ACC112 (cell line): ENCODE measurements at regions not wholly inside any gene's neighbourhood (a gene's known extent, or its start where the extent isn't known, plus 50 kb on each side); places are given as distances from the start of the nearest gene placed in this dataset.
A peak's percentile ranks its signal among the peaks of the same experiment; 100 is the strongest.

Experiments used
- H2AFZ ChIP-seq: fragments of 200-600 bp; sonication (generic); one replicate; pipeline ENCODE4 v1.6.0; 2017; ENCODE audit warnings: antibody characterized with exemption, low read length; ENCODE audit not compliant: unreplicated experiment
- H3K27ac ChIP-seq: fragments of 200-600 bp; sonication (generic); 2 replicates; pipeline ENCODE4 v1.5.1; 2014; ENCODE audit warnings: low read depth, mild to moderate bottlenecking, antibody characterized with exemption, low read length, moderate library complexity
- H3K27me3 ChIP-seq: fragments of 200-600 bp; sonication (generic); 2 replicates; pipeline ENCODE4 v1.6.1; 2014; ENCODE audit warnings: mild to moderate bottlenecking, antibody characterized with exemption, low read length, moderate library complexity, mixed read lengths; ENCODE audit not compliant: insufficient read depth
- H3K36me3 ChIP-seq: fragments of 200-600 bp; sonication (generic); 2 replicates; pipeline ENCODE4 v1.6.1; 2016; ENCODE audit warnings: mild to moderate bottlenecking, antibody characterized with exemption, low read length, moderate library complexity, mixed read lengths; ENCODE audit not compliant: insufficient read depth
- H3K4me1 ChIP-seq: fragments of 200-600 bp; sonication (generic); one replicate; pipeline ENCODE4 v1.6.1; 2016; ENCODE audit warnings: low read length, mixed read lengths; ENCODE audit not compliant: insufficient read depth, unreplicated experiment, control insufficient read depth
- H3K4me3 ChIP-seq: fragments of 200-600 bp; sonication (generic); 2 replicates; pipeline ENCODE4 v1.5.1; 2014; ENCODE audit warnings: mild to moderate bottlenecking, low read depth, low read length
- H3K79me2 ChIP-seq: fragments of 200-600 bp; sonication (generic); one replicate; pipeline ENCODE4 v1.6.0; 2016; ENCODE audit warnings: low read length; ENCODE audit not compliant: control insufficient read depth, unreplicated experiment, insufficient read depth

GRCh38 chr4:31539284-31540069 is 819.3 kb downstream of the PCDH7 start:
- no peak overlapping the region for H3K27ac ChIP-seq
- no peak overlapping the region for H3K4me3 ChIP-seq
- no peak overlapping the region for H2AFZ ChIP-seq
- H3K79me2 ChIP-seq: no peaks in the 10 kb centered on the region
- H3K4me1 ChIP-seq: peaks cover 5% of the 10 kb centered on the region
- H3K27me3 ChIP-seq: no peaks in the 10 kb centered on the region
- H3K36me3 ChIP-seq: no peaks in the 10 kb centered on the region

- no peak overlapping the region for H2AFZ ChIP-seq
- H3K27me3 ChIP-seq: no peaks in the 10 kb centered on the region
- H3K36me3 ChIP-seq: no peaks in the 10 kb centered on the region
Measured at GRCh38 chr4:31545330-31545729, 825.2 kb downstream of the PCDH7 start.

GRCh38 chr4:31545755-31546154 is 825.6 kb downstream of the PCDH7 start:
- no peak overlapping the region for H3K27ac ChIP-seq
- H2AFZ ChIP-seq: no peak overlapping the region
- H3K27me3 ChIP-seq: no peaks in the 10 kb centered on the region
- no peaks in the 10 kb centered on the region for H3K36me3 ChIP-seq
- no peaks in the 10 kb centered on the region for H3K4me1 ChIP-seq
- H3K79me2 ChIP-seq: no peaks in the 10 kb centered on the region
- no peak overlapping the region for H3K4me3 ChIP-seq

More at GRCh38 chr4:31545330-31545729, 825.2 kb downstream of the PCDH7 start:
- no peaks in the 10 kb centered on the region for H3K4me1 ChIP-seq
- H3K4me3 ChIP-seq: no peak overlapping the region
- H3K79me2 ChIP-seq: no peaks in the 10 kb centered on the region
- no peak overlapping the region for H3K27ac ChIP-seq

GRCh38 chr4:31548021-31548420 is 827.9 kb downstream of the PCDH7 start:
- H3K79me2 ChIP-seq: no peaks in the 10 kb centered on the region
- no peaks in the 10 kb centered on the region for H3K4me1 ChIP-seq
- no peak overlapping the region for H3K27ac ChIP-seq
- H2AFZ ChIP-seq: no peak overlapping the region
- no peaks in the 10 kb centered on the region for H3K27me3 ChIP-seq
- H3K4me3 ChIP-seq: no peak overlapping the region
- H3K36me3 ChIP-seq: no peaks in the 10 kb centered on the region

GRCh38 chr4:31548823-31549222 is 828.7 kb downstream of the PCDH7 start:
- H3K4me1 ChIP-seq: no peaks in the 10 kb centered on the region
- no peak overlapping the region for H3K27ac ChIP-seq
- H3K27me3 ChIP-seq: no peaks in the 10 kb centered on the region
- no peak overlapping the region for H3K4me3 ChIP-seq
- peak overlapping the region; percentile 28 for H2AFZ ChIP-seq
- no peaks in the 10 kb centered on the region for H3K79me2 ChIP-seq
- no peaks in the 10 kb centered on the region for H3K36me3 ChIP-seq

GRCh38 chr4:31549256-31549655 is 829.1 kb downstream of the PCDH7 start:
- no peaks in the 10 kb centered on the region for H3K27me3 ChIP-seq
- no peak overlapping the region for H3K4me3 ChIP-seq
- no peak overlapping the region for H2AFZ ChIP-seq
- H3K4me1 ChIP-seq: no peaks in the 10 kb centered on the region
- H3K36me3 ChIP-seq: no peaks in the 10 kb centered on the region
- H3K27ac ChIP-seq: no peak overlapping the region
- no peaks in the 10 kb centered on the region for H3K79me2 ChIP-seq

- Histone ChIP-seq H3K4me1 (no peaks in the 10 kb centered on the region), H2AFZ (no peak overlapping the region), H3K36me3 (no peaks in the 10 kb centered on the region), H3K27me3 (no peaks in the 10 kb centered on the region), H3K79me2 (no peaks in the 10 kb centered on the region), H3K4me3 (no peak overlapping the region), H3K27ac (no peak overlapping the region)
Measured at GRCh38 chr4:31557437-31557836, 837.3 kb downstream of the PCDH7 start.

- H3K79me2 ChIP-seq: no peaks in the 10 kb centered on the region
- no peaks in the 10 kb centered on the region for H3K36me3 ChIP-seq
- no peak overlapping the region for H2AFZ ChIP-seq
- no peaks in the 10 kb centered on the region for H3K27me3 ChIP-seq
- no peak overlapping the region for H3K4me3 ChIP-seq
- H3K4me1 ChIP-seq: no peaks in the 10 kb centered on the region
- no peak overlapping the region for H3K27ac ChIP-seq
Measured at GRCh38 chr4:31573554-31573953, 853.4 kb downstream of the PCDH7 start.

- no peaks in the 10 kb centered on the region for H3K4me1 ChIP-seq
- H3K79me2 ChIP-seq: no peaks in the 10 kb centered on the region
- no peaks in the 10 kb centered on the region for H3K27me3 ChIP-seq
- H3K36me3 ChIP-seq: no peaks in the 10 kb centered on the region
- no peak overlapping the region for H3K4me3 ChIP-seq
- H2AFZ ChIP-seq: no peak overlapping the region
- H3K27ac ChIP-seq: no peak overlapping the region
Measured at GRCh38 chr4:31575504-31575903, 855.3 kb downstream of the PCDH7 start.

- Histone ChIP-seq H3K4me1 (no peaks in the 10 kb centered on the region), H3K36me3 (no peaks in the 10 kb centered on the region), H3K79me2 (no peaks in the 10 kb centered on the region), H3K27ac (no peak overlapping the region), H3K4me3 (no peak overlapping the region), H3K27me3 (no peaks in the 10 kb centered on the region), H2AFZ (no peak overlapping the region)
Measured at GRCh38 chr4:31580843-31581242, 860.7 kb downstream of the PCDH7 start.

- no peak overlapping the region for H3K4me3 ChIP-seq
- H3K27me3 ChIP-seq: no peaks in the 10 kb centered on the region
- no peak overlapping the region for H3K27ac ChIP-seq
- no peaks in the 10 kb centered on the region for H3K4me1 ChIP-seq
- H3K36me3 ChIP-seq: no peaks in the 10 kb centered on the region
- H2AFZ ChIP-seq: no peak overlapping the region
- no peaks in the 10 kb centered on the region for H3K79me2 ChIP-seq
Measured at GRCh38 chr4:31585503-31585902, 865.3 kb downstream of the PCDH7 start.
